HG02759 (cell line): ENCODE measurements at regions not wholly inside any gene's neighbourhood (a gene's known extent, or its start where the extent isn't known, plus 50 kb on each side); places are given as distances from the start of the nearest gene placed in this dataset.

Experiments used
- ATAC-seq: cut with Tn5 transposase; IDR thresholded peaks from one replicate; pipeline ENCODE4 v1.9.1; 2021; ENCODE audit warnings: mild to moderate bottlenecking, moderate library complexity; ENCODE audit not compliant: unreplicated experiment

DNA sequence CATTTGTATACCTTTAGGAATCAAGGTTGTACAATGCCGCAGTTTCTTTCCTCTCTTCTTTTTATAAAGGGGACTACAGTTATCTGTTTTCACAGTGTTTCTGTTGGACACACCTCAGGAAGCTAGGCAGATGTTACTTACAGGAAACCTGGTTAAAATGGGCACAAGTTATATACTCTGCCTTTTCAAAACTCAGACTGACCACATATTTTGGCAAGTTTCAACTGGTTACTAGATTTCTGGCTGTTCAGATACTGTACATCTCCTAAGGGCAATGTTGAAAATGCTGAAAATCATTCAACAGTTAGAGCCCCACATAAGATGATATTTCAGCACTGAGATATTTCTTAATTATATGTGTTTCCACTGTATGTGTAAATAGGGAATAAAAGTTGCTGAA lies 92.5 kb upstream of the SLC35B3 start:
- no peak for ATAC-seq

DNA sequence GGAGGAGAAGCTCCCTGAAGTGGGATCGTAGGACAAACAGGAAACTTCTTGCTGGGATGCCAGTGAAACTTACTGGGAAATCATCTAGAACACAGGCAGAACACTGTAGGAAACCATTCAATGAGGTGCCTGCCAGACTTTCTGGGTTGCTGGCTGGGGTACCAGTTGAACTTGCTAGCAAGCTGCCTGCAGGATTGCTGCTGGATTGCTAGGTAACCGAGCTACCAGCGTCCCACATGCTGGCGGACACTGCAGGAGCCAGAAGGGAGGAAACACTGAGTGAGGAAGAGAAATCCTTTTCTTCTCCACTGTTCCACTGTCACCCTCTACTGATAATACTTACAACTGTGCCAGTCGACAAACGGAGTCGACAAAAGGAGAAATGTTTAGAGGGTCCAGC lies 91.3 kb upstream of the SLC35B3 start:
- no peak for ATAC-seq

DNA sequence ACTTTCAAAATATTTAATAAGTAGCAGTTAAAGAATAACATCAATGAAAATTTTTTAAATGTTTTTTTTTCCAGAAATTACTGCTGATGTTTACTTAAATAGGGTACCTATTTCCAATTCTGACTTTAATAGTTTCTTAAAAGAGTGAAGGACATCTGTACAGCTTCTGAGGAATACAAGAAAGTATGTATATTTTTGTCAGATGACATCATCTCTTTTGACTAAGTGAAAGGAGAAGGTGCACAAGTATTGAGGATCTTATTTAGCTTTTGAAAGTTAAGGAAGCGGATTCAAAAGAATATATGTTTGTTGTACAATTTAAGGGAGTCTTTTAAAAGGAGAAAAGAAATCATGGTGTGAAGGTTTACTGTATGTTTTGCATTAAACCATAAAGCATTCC lies 90.0 kb upstream of the SLC35B3 start:
- no peak for ATAC-seq

- no peak for ATAC-seq
Measured at GRCh38 chr6:8513174-8513573, 77.8 kb upstream of the SLC35B3 start.

- ATAC-seq = no peak
Measured at GRCh38 chr6:8507286-8507685, 71.9 kb upstream of the SLC35B3 start.

DNA sequence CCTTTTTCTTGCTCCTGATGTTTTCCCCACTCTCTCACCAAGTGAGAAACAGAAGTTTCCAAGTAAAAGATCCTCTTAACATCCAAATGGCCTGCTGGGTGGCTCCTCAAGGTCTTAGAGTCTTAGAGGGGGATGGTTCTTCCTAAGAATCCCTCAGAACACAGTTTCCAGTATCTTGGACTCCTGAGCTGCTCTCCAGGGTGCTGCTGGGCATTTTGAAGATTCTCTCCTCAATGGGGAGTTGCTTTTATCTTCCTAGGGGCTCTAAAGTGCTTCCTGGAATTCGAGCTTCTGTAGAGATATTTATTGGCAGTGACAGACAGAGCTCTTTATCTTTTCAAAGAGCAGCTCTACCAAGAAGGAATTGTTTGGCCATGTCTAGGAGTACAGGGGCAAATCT lies 70.8 kb upstream of the SLC35B3 start:
- no peak for ATAC-seq

- ATAC-seq = no peak
Measured at GRCh38 chr6:8499540-8499939, 64.2 kb upstream of the SLC35B3 start.

DNA sequence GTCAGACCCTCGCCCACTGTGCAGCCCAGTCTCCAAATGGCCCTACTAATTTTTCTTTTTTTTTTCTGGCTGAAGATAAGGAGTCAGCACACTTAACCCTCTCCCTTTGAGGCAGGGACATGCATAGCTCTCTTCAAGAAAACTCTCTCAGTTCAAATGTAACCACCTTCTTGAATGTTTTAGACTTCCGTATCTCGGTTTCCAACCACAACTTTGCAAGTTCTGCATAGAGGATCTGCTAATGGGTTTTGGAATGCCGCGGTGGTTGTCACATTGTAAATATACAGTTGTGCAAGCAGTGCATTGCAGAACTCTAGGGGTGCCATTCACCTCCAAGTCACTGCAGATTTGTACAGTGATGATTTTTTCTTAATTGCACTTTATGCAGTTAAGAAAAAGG lies 59.4 kb upstream of the SLC35B3 start:
- ATAC-seq = no peak

- ATAC-seq = no peak
Measured at GRCh38 chr6:8492536-8493133, 57.3 kb upstream of the SLC35B3 start.
